HL-60 (cell line): ENCODE measurements at regions not wholly inside any gene's neighbourhood (a gene's known extent, or its start where the extent isn't known, plus 50 kb on each side); places are given as distances from the start of the nearest gene placed in this dataset.
A peak's percentile ranks its signal among the peaks of the same experiment; 100 is the strongest.
"Not testable (repeated sequence)": the region's sequence is repeated elsewhere in the genome, so short reads cannot be mapped to it uniquely, and the experiment has no call there.

Experiments used
- DNase-seq, 2 experiments: peaks; one replicate each; pipeline ENCODE4 v3.0.0-alpha.2; 2010 to 2020; ENCODE audit warnings: low read depth in 1 of 2, low spot score in 1 of 2
- H3K27ac ChIP-seq: fragments of 250-450 bp; sonication (Bioruptor Pico); replicated peaks from 2 replicates; pipeline ENCODE4 v1.5.1; 2020; ENCODE audit warnings: mild to moderate bottlenecking, moderate library complexity
- H3K27me3 ChIP-seq: fragments of 250-450 bp; sonication (Bioruptor Pico); 2 replicates; pipeline ENCODE4 v1.5.1; 2021; ENCODE audit warnings: mild to moderate bottlenecking, moderate library complexity; ENCODE audit not compliant: insufficient read depth, poor library complexity, severe bottlenecking
- H3K4me3 ChIP-seq: replicated peaks from 2 replicates; pipeline ENCODE4 v1.5.1; 2011; ENCODE audit warnings: mild to moderate bottlenecking, control low read depth, low read length; ENCODE audit not compliant: insufficient read depth
- GABPA ChIP-seq: IDR thresholded peaks from 2 replicates; pipeline ENCODE4 v1.6.1; 2012; ENCODE audit warnings: low read depth
- POLR2AphosphoS5 ChIP-seq: IDR thresholded peaks from 2 replicates; pipeline ENCODE4 v1.6.1; 2012; ENCODE audit warnings: low read depth
- SPI1 ChIP-seq: IDR thresholded peaks from 2 replicates; pipeline ENCODE4 v1.6.1; 2012; ENCODE audit warnings: low read depth, mild to moderate bottlenecking, borderline replicate concordance
- TF ChIP-seq, protein P1 (sequence below): IDR thresholded peaks from one replicate; pipeline ENCODE4 v1.5.1; 2011; ENCODE audit warnings: low read length, control low read depth, inconsistent platforms; ENCODE audit not compliant: insufficient read depth
- TF ChIP-seq, protein P2 (sequence below): IDR thresholded peaks from 2 replicates; pipeline ENCODE4 v1.6.1; 2012; ENCODE audit warnings: low read depth; ENCODE audit not compliant: insufficient replicate concordance

- no peak for DNase-seq
- Histone ChIP-seq H3K4me3 (no peak overlapping the region), H3K27ac (no peak overlapping the region), H3K27me3 (no peaks in the 10 kb centered on the region)
- no peak for TF ChIP-seq SPI1
- TF ChIP-seq, protein P1, sequence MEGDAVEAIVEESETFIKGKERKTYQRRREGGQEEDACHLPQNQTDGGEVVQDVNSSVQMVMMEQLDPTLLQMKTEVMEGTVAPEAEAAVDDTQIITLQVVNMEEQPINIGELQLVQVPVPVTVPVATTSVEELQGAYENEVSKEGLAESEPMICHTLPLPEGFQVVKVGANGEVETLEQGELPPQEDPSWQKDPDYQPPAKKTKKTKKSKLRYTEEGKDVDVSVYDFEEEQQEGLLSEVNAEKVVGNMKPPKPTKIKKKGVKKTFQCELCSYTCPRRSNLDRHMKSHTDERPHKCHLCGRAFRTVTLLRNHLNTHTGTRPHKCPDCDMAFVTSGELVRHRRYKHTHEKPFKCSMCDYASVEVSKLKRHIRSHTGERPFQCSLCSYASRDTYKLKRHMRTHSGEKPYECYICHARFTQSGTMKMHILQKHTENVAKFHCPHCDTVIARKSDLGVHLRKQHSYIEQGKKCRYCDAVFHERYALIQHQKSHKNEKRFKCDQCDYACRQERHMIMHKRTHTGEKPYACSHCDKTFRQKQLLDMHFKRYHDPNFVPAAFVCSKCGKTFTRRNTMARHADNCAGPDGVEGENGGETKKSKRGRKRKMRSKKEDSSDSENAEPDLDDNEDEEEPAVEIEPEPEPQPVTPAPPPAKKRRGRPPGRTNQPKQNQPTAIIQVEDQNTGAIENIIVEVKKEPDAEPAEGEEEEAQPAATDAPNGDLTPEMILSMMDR, result no peak
- TF ChIP-seq GABPA, result no peak
Measured at GRCh38 chr18:68176901-68177300, 538.0 kb downstream of the TMX3 start.

DNA sequence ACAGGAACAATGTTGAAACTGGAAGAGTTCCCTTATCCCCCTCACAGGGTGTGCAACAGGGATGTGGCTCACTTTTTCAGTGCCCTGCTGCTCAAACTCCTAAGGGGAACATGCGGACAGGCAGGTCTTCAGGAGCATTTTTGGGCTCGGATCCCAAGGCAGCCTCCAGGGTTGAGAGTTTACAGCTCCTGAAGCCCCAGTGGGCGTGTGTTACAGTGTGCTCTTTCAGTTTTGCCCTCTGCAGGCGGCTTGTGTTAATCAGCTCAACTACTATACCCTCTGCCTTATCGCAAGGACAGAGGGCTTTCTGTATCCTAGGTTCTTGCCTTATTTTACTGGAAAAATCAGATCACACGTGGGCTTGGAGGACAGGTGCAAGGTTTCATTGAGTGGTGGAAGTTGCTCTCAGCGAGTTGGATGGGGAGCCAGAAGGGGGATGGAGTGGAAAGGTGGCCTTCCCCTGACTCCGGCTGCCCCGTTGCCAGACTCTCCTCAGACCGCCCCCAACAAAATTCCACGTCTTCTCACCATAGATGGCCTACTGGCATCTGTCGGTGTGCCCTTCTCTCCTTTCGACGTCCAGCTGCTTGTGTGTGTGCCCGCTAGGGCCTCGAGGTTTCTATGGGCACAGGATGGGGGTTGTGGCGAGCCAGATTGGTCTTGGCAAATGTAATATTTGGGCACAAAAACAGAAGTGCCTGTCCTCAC lies 541.9 kb downstream of the TMX3 start:
- no peak overlapping the region for H3K4me3 ChIP-seq
- H3K27me3 ChIP-seq, result no peaks in the 10 kb centered on the region
- H3K27ac ChIP-seq, result no peak overlapping the region
- DNase-seq, result no peak
- TF ChIP-seq, protein P1, result no peak
- TF ChIP-seq, protein P2, sequence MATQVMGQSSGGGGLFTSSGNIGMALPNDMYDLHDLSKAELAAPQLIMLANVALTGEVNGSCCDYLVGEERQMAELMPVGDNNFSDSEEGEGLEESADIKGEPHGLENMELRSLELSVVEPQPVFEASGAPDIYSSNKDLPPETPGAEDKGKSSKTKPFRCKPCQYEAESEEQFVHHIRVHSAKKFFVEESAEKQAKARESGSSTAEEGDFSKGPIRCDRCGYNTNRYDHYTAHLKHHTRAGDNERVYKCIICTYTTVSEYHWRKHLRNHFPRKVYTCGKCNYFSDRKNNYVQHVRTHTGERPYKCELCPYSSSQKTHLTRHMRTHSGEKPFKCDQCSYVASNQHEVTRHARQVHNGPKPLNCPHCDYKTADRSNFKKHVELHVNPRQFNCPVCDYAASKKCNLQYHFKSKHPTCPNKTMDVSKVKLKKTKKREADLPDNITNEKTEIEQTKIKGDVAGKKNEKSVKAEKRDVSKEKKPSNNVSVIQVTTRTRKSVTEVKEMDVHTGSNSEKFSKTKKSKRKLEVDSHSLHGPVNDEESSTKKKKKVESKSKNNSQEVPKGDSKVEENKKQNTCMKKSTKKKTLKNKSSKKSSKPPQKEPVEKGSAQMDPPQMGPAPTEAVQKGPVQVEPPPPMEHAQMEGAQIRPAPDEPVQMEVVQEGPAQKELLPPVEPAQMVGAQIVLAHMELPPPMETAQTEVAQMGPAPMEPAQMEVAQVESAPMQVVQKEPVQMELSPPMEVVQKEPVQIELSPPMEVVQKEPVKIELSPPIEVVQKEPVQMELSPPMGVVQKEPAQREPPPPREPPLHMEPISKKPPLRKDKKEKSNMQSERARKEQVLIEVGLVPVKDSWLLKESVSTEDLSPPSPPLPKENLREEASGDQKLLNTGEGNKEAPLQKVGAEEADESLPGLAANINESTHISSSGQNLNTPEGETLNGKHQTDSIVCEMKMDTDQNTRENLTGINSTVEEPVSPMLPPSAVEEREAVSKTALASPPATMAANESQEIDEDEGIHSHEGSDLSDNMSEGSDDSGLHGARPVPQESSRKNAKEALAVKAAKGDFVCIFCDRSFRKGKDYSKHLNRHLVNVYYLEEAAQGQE, result no peak
- TF ChIP-seq SPI1, result no peak
- no peak for TF ChIP-seq POLR2AphosphoS5
- no peak for TF ChIP-seq GABPA

GRCh38 chr18:68164909-68165308 lies 550.0 kb downstream of the TMX3 start:
- Histone ChIP-seq H3K4me3 (no peak overlapping the region), H3K27me3 (no peaks in the 10 kb centered on the region), H3K27ac (no peak overlapping the region)
- TF ChIP-seq, protein P2, result no peak
- no peak for TF ChIP-seq GABPA
- DNase-seq, result no peak

DNA sequence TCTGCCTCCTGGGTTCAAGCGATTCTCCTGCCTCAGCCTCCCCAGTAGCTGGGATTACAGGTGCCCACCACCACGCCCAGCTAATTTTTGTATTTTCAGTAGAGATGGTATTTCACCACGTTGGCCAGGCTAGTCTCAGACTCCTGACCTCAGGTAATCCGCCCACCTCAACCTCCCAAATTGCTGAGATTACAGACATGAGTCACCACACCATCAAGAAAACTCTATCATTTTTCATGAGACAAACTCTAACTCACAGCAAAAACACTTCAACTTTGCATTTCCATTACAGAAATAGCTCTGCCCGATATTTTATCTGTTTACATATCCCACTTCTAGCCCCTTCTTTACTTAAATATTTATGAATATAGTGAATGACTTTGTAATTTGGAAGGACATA lies 561.1 kb downstream of the TMX3 start:
- H3K4me3 ChIP-seq, DNase-seq, H3K27me3 ChIP-seq, H3K27ac ChIP-seq: not testable (repeated sequence)

DNA sequence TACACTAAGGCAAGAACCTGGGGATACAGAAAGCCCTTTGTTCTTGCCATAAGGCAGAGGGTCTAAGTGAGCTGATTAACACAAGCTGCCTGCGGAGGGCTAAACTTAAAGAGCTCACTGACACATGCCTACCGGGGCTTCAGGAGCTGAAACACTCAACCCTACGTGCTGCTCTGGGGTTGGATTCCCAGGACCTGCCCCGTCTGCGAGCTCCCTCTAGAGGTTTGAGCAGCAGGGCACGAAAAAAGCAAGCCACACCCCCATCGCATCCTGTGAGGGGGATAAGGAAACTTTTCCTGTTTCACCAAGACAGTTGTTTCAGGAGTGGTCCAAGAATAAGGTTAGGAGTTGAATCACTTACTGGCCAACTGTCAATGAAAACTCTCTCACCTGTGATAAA lies 562.1 kb downstream of the TMX3 start:
- Histone ChIP-seq H3K27ac (no peak overlapping the region), H3K4me3 (no peak overlapping the region), H3K27me3 (no peaks in the 10 kb centered on the region)
- DNase-seq, result peak in 1 of 2 experiments; percentile 60
- TF ChIP-seq, protein P1, result peak; percentile 54
- no peak for TF ChIP-seq GABPA
